GM18498 (cell line): ENCODE measurements at regions not wholly inside any gene's neighbourhood (a gene's known extent, or its start where the extent isn't known, plus 50 kb on each side); places are given as distances from the start of the nearest gene placed in this dataset.

Experiments
- ATAC-seq: cut with Tn5 transposase; IDR thresholded peaks from one replicate; pipeline ENCODE4 v1.9.1; 2021; ENCODE audit warnings: mild to moderate bottlenecking, moderate library complexity; ENCODE audit not compliant: unreplicated experiment

DNA sequence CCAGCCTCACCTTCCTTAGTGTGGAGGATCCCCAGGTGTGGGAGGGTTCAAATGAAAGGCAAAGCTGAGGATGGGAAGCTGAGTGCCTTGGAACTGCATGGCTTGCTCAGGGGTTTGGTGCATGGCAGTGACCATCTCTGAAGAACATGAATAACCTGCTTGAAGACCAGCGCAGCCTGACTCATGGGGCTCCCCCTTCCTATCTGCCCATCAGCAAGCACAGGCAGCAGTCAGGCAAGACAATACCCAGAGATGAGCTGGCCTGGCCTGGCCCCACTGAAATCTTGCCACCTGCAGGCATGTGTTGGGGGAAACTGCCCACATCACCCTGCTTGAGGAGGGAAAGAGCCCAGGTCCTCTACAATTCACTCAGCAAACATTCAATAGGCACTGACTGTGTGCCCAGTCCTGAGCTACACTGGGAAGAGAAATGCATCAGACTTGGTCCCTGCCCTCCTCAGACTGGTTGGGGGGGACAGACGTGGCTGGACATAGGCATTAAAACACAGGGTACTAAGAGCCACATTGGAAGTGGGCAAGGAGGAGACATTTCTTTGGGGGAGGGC lies 105.0 kb upstream of the ALDH1B1 start:
- ATAC-seq, result no peak

DNA sequence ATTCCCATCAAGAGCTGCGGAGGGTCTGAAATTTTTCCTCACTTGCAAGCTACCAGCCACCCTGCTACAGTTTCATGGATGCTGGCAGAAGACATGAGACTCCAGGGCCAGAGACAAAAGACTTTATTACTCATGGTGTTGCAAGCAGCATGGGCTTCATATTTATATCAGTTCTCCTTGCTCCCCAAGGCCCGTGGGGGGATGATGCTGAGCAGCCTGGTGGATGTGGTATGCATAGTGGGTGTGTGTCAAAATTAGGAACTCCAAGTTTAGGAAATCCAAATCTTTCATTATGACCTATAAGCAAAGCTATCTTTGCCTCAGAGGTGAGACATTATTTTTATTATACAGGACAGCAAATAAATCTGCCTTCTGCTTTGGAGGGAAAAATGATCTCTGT lies 105.7 kb upstream of the ALDH1B1 start:
- no peak for ATAC-seq

DNA sequence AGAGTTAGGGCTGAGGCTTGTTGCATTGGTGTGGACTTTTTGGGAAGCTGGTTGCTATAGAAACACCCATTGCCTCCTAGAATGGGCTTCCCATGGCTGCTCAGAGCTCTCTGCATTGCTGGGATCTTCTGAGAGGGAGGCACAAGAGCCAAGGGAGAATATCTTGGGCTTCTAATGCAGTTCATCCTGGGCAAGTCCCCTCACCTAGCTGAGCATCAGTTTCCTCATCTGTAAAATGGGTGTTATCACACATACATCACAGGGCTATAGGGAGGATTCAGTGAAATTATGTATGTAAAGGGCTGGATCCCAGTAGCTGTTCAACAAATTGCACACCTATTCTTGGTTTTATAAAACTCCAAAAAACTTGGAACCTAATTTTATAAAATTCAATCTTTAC lies 106.1 kb upstream of the ALDH1B1 start:
- ATAC-seq, result no peak

DNA sequence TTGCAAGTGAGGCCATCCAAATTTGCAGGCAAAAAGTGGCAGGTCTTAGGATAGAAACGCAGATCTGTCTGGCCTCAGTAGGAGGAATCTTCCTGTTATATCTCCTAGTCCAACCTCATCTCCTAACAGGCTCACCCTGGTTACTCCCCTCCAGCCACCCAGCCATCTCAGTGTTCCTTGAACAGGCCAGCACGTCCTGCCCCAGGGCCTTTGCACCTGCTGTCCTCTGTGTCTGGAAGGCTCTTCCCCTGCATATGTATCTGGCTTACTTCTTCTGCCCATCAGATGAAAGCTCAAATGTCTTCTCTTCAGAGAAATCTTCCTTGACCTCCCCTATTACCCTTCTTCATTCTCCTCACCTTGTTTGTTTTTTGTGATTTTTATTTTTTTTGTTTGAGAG lies 107.3 kb upstream of the ALDH1B1 start:
- no peak for ATAC-seq

DNA sequence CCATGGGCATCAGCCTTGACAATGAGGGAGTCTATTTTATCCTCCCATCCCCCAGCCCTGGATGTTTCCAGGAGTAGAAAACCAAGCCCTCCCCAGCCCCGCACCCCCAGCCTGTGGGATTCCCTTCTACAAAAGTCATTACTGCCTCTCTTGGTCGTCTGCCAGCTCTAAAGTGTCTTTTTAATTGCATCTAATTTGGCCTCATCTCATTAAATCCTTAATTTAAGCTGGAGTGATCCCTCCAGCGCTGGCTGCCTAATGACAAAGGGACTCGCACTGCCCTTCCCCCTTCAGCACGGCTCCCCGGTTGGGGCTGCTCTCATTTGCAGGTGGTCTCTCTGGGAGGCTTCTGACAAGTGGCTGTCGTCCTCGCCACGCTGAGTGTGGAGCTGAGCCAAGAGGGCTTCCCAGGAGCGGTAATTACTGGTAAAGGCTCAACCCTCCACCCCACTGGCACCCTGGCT lies 107.9 kb upstream of the ALDH1B1 start:
- ATAC-seq, result no peak

DNA sequence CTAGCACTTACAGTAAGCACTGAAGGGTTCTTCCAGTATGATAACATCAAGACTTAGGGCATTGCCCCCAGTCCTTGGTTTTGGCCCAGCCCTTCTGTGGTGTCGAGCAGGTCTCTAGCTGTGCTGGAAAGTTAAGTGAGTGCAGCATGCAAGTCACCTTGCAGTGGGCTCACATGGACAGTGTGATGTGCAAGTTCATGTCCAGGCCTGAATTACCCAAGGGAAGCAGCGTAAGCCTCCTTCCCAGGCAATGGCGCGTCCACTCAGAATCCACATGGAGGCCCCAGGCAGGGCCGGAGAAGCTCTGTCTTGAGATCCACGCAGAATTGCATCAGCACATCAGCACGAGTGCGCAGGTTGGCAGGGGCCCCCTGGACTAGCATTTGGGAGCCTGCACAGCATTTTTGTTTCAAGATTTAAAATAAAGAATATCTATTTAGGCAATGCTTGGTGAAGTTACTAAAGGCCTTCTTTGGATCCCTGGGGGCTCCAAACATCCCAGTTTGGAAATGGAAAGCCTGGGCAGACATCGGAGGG lies 108.4 kb upstream of the ALDH1B1 start:
- no peak for ATAC-seq

DNA sequence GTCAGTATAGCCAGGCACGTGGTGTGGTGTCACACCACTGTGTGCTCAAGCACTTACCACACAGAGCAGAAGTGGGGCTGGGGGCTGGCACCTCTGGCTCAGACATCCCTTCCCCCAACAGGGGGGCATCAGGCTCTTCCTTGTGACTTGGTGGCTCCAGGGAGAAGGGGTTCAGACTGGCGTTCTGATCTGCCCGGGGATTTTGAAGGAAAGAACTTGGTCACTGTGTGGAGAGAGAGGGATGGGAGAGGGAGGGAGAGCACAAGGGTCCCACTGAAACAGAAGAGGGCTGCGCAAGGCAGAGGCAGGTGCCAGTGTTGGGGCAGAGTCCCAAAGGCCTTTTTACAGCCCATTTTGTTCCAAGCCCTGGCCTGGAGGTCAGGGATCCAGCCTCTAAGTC lies 109.7 kb upstream of the ALDH1B1 start:
- no peak for ATAC-seq

DNA sequence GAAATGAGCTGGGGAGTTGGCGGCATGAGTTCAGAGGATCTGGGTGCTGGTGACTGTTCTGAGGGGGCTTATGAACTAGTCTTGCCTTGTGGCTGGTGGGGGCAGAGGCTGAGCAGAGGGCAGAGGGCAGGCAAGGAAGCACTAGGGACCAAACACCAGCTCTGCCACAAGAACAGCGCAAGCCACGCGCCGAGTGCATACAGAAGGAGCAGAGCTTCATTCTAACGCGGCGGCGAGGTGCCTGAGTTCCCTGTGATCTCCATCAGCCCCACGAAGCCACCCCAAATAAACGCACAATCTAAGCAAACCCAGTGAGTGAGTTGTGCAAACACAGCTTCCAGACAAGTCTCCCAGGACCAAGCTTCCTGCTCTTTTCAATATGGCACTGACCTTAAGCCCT lies 110.6 kb upstream of the ALDH1B1 start:
- ATAC-seq, result no peak

DNA sequence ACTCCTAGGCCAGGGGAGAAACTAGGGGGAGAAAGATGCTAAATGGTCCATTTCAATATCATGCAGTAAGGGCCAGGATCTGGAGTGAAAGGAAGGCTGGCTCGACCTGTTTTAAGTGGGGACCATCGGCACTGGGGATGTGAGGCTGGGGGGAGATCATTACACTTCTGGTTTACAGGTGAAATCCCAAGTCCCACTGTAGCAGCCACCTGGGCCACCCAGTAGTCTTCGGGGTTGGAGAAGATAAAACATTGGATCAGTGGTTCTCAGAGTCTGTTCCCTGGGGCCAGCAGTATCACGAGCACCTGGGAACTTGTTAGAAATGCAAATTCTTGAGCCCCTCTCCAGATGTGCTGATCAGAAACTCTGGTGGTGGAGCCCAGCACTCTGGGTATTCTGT lies 111.3 kb upstream of the ALDH1B1 start:
- ATAC-seq, result no peak

DNA sequence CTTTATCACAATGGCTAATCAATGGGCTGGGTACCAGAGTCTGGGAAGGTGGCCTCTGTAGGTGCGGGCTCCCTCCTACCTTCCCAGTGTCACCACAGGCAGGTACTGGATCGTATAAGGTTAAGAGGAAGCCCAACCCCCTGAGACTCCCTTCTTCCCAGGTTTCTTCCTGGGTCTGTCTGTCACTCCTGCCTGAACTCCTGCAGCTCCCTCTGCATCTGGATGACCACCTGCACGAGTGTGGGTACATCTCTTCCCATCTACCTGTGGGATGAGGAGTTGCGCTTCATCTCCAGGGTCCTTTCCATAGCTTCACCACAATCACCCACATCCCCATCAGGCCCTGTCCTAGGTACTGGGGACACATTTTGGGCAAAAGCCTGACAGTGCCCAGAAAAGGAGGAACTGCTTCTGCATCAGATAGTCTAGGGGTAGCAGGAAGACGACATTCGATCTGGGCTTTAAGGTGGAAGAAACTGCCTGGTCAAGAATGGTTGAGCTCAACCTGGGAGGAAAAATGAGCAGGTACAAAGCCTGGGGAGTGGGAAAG lies 112.2 kb upstream of the ALDH1B1 start:
- no peak for ATAC-seq

DNA sequence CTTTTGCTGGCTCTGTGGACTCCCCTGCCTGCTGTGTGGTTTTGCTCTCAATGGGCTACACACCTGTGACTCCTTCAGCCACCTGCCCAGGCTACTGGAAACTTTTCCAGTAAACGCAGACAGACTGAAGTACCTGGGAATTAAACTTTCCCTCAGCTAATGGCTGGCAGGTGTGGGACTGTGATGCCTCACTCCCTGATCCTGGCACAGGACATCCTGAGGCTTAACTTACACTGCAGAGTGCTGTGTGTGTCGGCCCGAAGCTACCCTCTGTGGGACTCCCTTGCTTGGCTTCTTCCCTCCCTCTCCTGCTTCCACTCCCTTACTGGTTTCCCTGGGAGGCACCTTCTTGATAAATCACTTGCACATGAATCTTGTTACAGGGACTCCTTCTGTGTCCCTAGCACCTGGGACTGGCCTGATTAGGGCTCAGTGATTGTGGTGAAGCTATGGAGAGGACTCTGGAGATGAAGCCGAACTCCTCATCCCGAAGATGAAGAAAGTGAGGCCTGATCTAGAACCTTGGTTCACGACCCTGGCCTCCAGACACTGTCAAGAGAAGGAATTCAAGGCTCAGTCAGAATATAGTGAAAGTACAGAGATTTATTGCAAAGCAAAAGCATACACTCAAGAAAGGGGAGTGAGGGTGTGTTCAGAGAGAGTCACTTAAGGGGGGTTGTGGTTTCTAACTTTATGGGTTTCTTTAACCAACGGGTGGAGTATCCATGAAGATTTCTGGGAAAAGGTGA lies 113.4 kb upstream of the ALDH1B1 start:
- ATAC-seq, result no peak

DNA sequence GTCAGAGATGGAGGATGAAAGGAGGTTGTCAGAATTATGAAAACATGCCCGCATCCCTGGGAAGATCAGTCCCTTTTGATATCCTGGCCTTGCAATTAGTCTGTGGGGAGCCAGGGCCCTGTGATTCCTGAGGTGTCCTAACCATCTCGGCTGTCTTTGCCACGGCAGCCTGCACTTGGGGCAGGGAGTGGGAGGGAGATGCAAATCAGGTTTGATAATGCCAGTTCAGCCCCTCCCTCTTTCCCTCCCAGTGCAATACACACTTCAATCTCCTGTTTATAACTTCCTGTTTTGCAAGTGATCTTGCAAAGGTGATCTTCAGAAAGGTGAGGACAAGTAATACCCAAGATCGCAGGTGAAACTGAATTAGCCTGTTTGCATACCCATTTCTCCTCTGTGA lies 114.0 kb upstream of the ALDH1B1 start:
- no peak for ATAC-seq

DNA sequence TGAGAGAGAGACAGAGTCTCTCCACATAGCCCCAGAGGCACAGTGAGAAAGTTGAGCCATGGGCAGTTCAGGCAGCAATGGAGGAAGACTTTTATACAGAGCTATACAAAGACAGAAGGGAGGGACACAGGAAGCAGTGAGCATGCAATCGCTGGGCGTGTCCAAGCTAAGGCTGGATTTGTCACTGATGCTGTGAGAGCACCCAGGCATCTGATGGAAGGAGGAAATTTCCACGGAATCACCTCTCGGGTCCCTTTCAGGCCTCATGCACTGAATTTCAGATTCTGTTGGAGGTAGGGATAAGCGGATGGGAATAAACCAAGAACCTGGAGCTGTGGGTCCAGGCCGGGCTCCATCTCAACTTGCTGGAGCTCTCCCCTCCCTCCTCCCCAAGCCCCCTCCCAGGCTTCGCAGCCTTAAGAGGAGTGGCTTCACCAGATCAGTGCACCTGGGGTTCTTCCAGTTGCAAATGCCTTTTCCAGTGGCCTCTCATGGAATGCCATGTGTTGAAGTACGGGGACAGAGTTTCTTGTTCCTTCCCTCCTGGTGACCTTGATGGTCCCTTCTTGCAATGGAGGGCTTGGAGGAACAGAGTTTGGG lies 114.8 kb upstream of the ALDH1B1 start:
- ATAC-seq, result no peak

DNA sequence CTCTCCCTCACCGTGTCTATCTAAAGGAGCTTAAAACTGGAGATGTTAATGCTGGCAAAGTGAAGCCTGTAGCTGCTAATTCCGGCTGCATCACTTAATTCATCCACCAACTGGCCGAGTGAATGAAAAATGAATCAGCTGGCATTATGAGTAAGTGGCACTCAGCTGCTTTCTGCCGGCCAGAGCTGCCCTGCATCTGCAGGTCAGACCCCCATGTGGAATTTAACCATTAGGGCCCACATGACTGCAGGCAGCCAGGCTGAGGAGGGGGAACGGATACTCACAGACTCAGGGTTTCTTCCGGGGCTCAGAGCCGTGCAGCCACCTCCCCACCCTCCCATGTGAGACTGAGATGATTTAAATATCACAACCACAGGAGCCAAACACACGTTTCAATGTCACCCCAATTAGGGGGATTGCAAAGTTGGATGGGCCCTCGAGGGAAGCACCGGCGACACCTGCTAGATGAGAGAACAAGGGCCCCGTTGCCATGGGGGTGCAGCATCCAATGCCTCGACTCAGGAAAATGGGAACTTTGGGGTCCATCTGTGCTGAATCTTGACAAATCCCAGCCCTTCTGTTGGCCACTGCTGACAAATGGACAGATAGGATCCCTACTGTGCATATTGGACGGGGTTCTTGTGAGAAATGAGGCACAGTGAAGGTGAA lies 115.6 kb upstream of the ALDH1B1 start:
- no peak for ATAC-seq

DNA sequence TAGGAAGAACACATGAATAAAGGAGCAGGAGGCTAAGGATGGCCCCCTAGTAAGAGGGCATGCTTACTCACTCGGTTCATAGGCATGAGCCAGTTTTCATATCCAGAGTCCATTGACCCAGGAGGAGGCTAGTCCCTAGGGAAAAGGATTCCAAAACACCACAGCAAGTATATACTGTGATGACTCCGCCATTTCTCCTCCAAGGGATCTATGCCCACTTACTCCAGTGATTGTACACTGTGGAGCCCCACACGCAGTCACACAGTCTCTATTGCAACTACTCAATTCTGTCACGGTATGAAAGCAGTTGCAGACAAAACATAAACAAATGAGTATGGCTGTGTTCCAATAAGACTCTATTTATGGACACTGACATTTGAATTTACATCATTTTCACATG lies 117.7 kb upstream of the ALDH1B1 start:
- no peak for ATAC-seq

DNA sequence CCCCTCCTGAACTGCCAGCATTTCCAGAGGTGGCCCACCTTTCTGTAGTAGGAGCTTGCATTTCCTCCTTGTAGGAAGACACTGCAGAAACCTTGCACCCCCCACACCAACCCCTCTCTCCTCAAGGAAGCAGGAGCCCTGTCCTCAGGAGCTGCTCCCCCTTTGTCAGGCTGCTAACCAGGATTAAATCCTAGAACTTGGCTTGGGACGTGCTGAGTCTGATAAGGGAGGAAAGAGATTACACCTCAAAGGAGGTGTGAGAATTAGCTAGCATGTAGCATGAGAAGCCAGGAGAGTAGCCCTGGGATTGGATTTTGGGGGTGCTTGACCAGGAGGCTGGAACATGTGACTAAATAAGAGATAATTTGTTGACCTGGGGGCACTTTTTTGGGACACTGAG lies 119.8 kb upstream of the ALDH1B1 start:
- no peak for ATAC-seq

DNA sequence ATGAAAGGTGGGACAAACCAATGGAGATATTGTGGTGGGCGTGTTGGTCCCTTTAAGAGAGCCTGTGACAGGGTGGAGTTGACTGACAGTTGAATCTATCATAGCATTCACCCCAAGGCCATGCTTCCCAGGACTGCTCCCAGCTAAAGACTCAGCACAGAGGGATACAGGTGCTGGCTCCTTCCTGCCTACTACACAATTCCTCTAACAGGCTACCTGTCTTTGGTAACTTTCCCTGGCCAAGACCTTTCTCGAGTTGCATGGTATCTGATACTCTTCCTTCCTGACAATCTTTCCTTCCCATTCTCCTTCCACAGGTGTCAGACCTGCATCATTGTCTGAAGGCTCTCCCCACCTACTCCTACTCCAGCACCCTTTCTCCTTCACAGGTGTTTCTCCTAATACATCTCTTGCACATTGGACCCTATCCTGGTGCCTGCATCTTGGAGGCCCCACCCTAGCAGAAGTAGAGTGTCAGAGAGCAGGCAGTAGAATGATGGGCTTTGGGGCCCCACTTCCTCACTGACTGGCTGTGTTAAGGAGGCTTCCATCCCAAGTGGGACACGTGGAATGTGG lies 120.7 kb upstream of the ALDH1B1 start:
- no peak for ATAC-seq

DNA sequence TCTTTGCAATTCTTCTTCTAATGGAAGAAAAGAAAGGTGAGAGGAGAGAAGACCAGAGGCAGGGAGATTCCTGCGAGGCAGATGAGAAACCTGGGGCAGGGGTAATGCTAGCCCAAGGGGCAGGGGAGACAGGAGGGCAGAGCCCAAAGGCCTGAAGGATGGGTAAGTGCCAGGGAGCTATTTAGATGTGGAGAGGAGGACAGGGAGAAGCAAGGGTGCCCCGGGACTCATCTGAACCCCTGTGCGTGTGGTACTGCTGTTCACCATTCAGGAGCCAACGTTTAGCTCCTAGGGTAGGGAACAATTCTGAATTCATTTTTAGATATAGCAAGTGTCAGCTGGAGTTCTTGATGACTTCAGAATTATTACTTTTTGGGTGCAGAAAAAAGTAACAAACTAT lies 122.7 kb upstream of the ALDH1B1 start:
- ATAC-seq, result no peak

DNA sequence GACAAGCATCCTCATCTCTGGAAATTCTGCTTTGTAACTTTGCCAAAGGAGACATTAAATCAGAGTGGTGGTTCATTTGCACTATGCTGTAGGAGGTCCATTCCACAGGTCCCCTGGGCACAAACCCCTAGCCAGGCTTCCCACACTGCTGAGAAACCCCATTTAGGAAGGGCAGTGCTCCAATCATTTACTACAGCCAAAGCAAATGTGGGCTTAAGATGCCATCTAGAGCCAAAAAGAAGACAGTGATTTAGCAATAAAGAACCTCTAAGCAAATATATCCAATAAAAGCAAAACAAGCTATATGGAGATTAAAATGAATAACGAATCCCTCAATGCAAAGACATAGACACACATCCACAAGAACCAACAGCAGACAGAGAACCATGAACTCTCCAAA lies 129.0 kb upstream of the ALDH1B1 start:
- ATAC-seq, result no peak

DNA sequence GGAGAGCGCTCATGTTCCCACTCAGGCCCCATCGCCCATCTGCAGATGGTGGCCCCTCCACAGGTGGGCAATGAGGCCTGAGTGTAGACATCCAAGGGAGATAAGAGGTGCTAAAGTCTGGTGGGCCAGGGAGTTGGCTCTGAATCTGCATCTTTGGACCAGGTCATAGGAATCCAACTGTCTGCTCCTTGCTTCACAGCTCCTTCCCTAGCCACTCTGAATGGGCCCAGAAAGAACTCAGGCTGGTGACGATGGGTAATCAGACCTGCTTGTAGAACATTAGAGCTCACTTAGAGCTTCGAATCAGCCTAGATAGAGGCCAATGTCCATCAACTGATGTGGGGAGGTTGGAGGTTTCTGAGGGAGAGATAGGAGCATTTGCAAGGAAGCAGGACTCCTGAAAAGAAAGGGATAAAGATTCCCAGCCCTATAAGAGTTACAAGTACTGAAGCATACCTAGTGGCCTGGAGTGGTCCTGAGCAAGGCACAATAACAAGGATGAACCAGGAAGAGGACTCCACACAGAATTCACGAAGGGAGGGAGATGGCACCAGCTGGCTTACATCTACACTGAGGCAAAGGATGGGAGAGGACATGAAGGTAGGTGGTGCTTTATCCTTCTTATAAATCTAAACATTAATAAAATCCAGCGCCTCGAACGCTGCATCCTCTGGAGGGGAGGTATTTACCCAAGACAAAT lies 132.8 kb upstream of the ALDH1B1 start:
- no peak for ATAC-seq
